ENCODE measurements at regions not wholly inside any gene's neighbourhood (a gene's known extent, or its start where the extent isn't known, plus 50 kb on each side); places are given as distances from the start of the nearest gene placed in this dataset.

GRCh38 chr2:128530025-128530573 is 211.4 kb upstream of the HS6ST1 start:
- TF ChIP-seq CTCF (IDR thresholded peaks at IDR 0.05; ENCODE audit: partially characterized antibody, unreplicated experiment), result no peak
- Mint-ChIP-seq H3K4me1 (ENCODE audit: low read depth, unreplicated experiment) (peaks cover 5% of the 10 kb centered on the region), H3K27me3 (ENCODE audit: unreplicated experiment) (peaks cover 2% of the 10 kb centered on the region), H3K27ac (ENCODE audit: unreplicated experiment) (no peak overlapping the region), H3K4me3 (ENCODE audit: unreplicated experiment) (no peak overlapping the region), H3K9me3 (ENCODE audit: unreplicated experiment) (peaks cover 4% of the 10 kb centered on the region), H3K36me3 (ENCODE audit: unreplicated experiment) (no peaks in the 10 kb centered on the region)
- DNase-seq, result no peak

GRCh38 chr2:128531856-128532255 is 213.2 kb upstream of the HS6ST1 start:
- no peaks in the 10 kb centered on the region for H3K36me3 Mint-ChIP-seq (ENCODE audit: unreplicated experiment)
- DNase-seq, result no peak
- H3K4me3 Mint-ChIP-seq (ENCODE audit: unreplicated experiment), result no peak overlapping the region
- H3K9me3 Mint-ChIP-seq (ENCODE audit: unreplicated experiment), result peaks cover 4% of the 10 kb centered on the region
- peaks cover 2% of the 10 kb centered on the region for H3K27me3 Mint-ChIP-seq (ENCODE audit: unreplicated experiment)
- no peak overlapping the region for H3K27ac Mint-ChIP-seq (ENCODE audit: unreplicated experiment)
- TF ChIP-seq CTCF (IDR thresholded peaks at IDR 0.05; ENCODE audit: partially characterized antibody, unreplicated experiment), result no peak
- peaks cover 5% of the 10 kb centered on the region for H3K4me1 Mint-ChIP-seq (ENCODE audit: low read depth, unreplicated experiment)

GRCh38 chr2:128533101-128533500 is 214.4 kb upstream of the HS6ST1 start:
- H3K4me1 Mint-ChIP-seq (ENCODE audit: low read depth, unreplicated experiment), result peaks cover 5% of the 10 kb centered on the region
- H3K36me3 Mint-ChIP-seq (ENCODE audit: unreplicated experiment), result no peaks in the 10 kb centered on the region
- H3K4me3 Mint-ChIP-seq (ENCODE audit: unreplicated experiment), result no peak overlapping the region
- H3K9me3 Mint-ChIP-seq (ENCODE audit: unreplicated experiment), result peaks cover 4% of the 10 kb centered on the region
- DNase-seq, result no peak
- peaks cover 3% of the 10 kb centered on the region for H3K27me3 Mint-ChIP-seq (ENCODE audit: unreplicated experiment)
- TF ChIP-seq CTCF (IDR thresholded peaks at IDR 0.05; ENCODE audit: partially characterized antibody, unreplicated experiment), result no peak
- H3K27ac Mint-ChIP-seq (ENCODE audit: unreplicated experiment), result no peak overlapping the region

GRCh38 chr2:128534688-128535392 is 216.2 kb upstream of the HS6ST1 start:
- Mint-ChIP-seq H3K36me3 (ENCODE audit: unreplicated experiment) (no peaks in the 10 kb centered on the region), H3K9me3 (ENCODE audit: unreplicated experiment) (peaks cover 3% of the 10 kb centered on the region), H3K27ac (ENCODE audit: unreplicated experiment) (no peak overlapping the region), H3K4me3 (ENCODE audit: unreplicated experiment) (no peak overlapping the region), H3K4me1 (ENCODE audit: low read depth, unreplicated experiment) (no peaks in the 10 kb centered on the region), H3K27me3 (ENCODE audit: unreplicated experiment) (peaks cover 1% of the 10 kb centered on the region)
- no peak for DNase-seq
- no peak for TF ChIP-seq CTCF (IDR thresholded peaks at IDR 0.05; ENCODE audit: partially characterized antibody, unreplicated experiment)

GRCh38 chr2:128535953-128536352 is 217.3 kb upstream of the HS6ST1 start:
- Mint-ChIP-seq H3K27ac (ENCODE audit: unreplicated experiment) (no peak overlapping the region), H3K27me3 (ENCODE audit: unreplicated experiment) (peaks cover 1% of the 10 kb centered on the region), H3K36me3 (ENCODE audit: unreplicated experiment) (no peaks in the 10 kb centered on the region), H3K9me3 (ENCODE audit: unreplicated experiment) (peaks cover 3% of the 10 kb centered on the region), H3K4me3 (ENCODE audit: unreplicated experiment) (no peak overlapping the region), H3K4me1 (ENCODE audit: low read depth, unreplicated experiment) (no peaks in the 10 kb centered on the region)
- no peak for DNase-seq
- no peak for TF ChIP-seq CTCF (IDR thresholded peaks at IDR 0.05; ENCODE audit: partially characterized antibody, unreplicated experiment)

All from glutamatergic neuron (in vitro differentiated cells).